HCT116 (cell line): ENCODE measurements at regions not wholly inside any gene's neighbourhood (a gene's known extent, or its start where the extent isn't known, plus 50 kb on each side); places are given as distances from the start of the nearest gene placed in this dataset.

ENCODE experiments used
- EGR1 ChIP-seq: IDR thresholded peaks from 2 replicates; pipeline ENCODE4 v1.6.1; 2012; ENCODE audit warnings: low read depth
- EZH2 ChIP-seq: fragments of 200-600 bp; sonication (generic); IDR thresholded peaks from 2 replicates; pipeline ENCODE4 v1.6.1; 2017; ENCODE audit warnings: antibody characterized with exemption, mixed run types
- EZH2phosphoT487 ChIP-seq: fragments of 200-600 bp; IDR thresholded peaks from 2 replicates; pipeline ENCODE4 v1.6.1; 2018; ENCODE audit warnings: antibody characterized with exemption, borderline replicate concordance
- FOSL1 ChIP-seq: IDR thresholded peaks from 2 replicates; pipeline ENCODE4 v1.6.1; 2012; ENCODE audit warnings: low read depth
- POLR2A ChIP-seq: IDR thresholded peaks from 2 replicates; pipeline ENCODE4 v1.7.0; 2011; ENCODE audit warnings: borderline replicate concordance; ENCODE audit not compliant: insufficient read depth, insufficient read length; ENCODE audit errors: extremely low read depth
- POLR2AphosphoS5 ChIP-seq: IDR thresholded peaks from 2 replicates; pipeline ENCODE4 v1.6.1; 2011; ENCODE audit warnings: mild to moderate bottlenecking, low read depth, low read length, moderate library complexity
- RAD21 ChIP-seq: IDR thresholded peaks from 2 replicates; pipeline ENCODE4 v1.6.1; 2012; ENCODE audit warnings: low read depth, mild to moderate bottlenecking
- ZFX ChIP-seq: fragments of 450-650 bp; IDR thresholded peaks from 2 replicates; pipeline ENCODE4 v1.6.1; 2017
- ZNF274 ChIP-seq: fragments of 200-500 bp; sonication (Bioruptor generic); IDR thresholded peaks from 2 replicates; pipeline ENCODE4 v1.6.1; 2014; ENCODE audit warnings: mild to moderate bottlenecking, low read depth, low read length, inconsistent platforms
- TF ChIP-seq, protein P1 (sequence below), 3 experiments: fragments of 200-600 bp in 1 of 3; sonication (generic) in 1 of 3; IDR thresholded peaks in 2 of 3; conservative IDR thresholded peaks in 1 of 3; 2 replicates each; pipeline ENCODE4 v1.5.1; 2012 to 2017; ENCODE audit warnings: low read depth in 2 of 3, low read length in 2 of 3, antibody characterized with exemption in 1 of 3, borderline replicate concordance in 1 of 3, control low read depth in 1 of 3, mild to moderate bottlenecking in 1 of 3, mixed read lengths in 1 of 3, mixed run types in 1 of 3, moderate library complexity in 1 of 3; ENCODE audit not compliant: insufficient read depth in 1 of 3
- TF ChIP-seq, protein P2 (sequence below): IDR thresholded peaks from 2 replicates; pipeline ENCODE4 v1.6.1; 2012; ENCODE audit warnings: low read depth
- TF ChIP-seq, protein P3 (sequence below): IDR thresholded peaks from 2 replicates; pipeline ENCODE4 v1.6.1; 2012
- TF ChIP-seq, protein P4 (sequence below): IDR thresholded peaks from 2 replicates; pipeline ENCODE4 v1.6.1; 2011; ENCODE audit warnings: mild to moderate bottlenecking, low read length, moderate library complexity; ENCODE audit not compliant: insufficient replicate concordance; ENCODE audit errors: extremely low read depth

DNA sequence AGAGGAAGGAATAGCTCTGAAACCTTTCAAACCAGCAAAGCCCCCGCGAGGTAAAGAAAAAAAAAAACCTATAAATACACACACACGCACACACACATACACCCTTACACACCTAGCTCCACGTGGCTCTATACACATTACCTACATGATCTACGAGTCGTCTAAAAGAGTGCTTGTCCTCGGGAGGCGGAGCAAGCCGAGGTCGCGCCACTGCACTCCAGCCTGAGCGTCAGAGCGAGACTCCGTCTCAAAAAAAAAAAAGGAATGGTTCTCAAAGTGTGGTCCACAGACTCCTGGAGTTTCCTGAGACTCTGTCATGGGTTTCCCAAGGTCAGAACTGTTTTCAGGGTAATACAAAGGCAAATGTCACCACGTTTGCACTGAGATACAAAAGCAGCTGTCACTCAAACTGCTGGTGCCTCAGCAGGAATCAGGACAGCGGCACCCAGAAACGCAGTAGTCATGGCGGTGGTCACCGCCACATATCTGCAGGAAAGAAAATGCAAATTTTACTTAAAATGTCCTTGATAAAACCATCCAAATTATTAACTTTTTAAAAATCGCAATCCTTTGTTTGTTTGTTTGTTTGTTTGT lies 130.0 kb upstream of the GPC1 start:
- TF ChIP-seq, protein P1, sequence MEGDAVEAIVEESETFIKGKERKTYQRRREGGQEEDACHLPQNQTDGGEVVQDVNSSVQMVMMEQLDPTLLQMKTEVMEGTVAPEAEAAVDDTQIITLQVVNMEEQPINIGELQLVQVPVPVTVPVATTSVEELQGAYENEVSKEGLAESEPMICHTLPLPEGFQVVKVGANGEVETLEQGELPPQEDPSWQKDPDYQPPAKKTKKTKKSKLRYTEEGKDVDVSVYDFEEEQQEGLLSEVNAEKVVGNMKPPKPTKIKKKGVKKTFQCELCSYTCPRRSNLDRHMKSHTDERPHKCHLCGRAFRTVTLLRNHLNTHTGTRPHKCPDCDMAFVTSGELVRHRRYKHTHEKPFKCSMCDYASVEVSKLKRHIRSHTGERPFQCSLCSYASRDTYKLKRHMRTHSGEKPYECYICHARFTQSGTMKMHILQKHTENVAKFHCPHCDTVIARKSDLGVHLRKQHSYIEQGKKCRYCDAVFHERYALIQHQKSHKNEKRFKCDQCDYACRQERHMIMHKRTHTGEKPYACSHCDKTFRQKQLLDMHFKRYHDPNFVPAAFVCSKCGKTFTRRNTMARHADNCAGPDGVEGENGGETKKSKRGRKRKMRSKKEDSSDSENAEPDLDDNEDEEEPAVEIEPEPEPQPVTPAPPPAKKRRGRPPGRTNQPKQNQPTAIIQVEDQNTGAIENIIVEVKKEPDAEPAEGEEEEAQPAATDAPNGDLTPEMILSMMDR (IDR thresholded peaks at IDR 0.05 in 2 of 3, conservative IDR thresholded peaks at IDR 0.05 in 1 of 3; ENCODE audit: borderline replicate concordance in 1 of 3, insufficient read depth in 1 of 3, low read depth in 2 of 3, low read length in 2 of 3): no peak
- TF ChIP-seq, protein P2, sequence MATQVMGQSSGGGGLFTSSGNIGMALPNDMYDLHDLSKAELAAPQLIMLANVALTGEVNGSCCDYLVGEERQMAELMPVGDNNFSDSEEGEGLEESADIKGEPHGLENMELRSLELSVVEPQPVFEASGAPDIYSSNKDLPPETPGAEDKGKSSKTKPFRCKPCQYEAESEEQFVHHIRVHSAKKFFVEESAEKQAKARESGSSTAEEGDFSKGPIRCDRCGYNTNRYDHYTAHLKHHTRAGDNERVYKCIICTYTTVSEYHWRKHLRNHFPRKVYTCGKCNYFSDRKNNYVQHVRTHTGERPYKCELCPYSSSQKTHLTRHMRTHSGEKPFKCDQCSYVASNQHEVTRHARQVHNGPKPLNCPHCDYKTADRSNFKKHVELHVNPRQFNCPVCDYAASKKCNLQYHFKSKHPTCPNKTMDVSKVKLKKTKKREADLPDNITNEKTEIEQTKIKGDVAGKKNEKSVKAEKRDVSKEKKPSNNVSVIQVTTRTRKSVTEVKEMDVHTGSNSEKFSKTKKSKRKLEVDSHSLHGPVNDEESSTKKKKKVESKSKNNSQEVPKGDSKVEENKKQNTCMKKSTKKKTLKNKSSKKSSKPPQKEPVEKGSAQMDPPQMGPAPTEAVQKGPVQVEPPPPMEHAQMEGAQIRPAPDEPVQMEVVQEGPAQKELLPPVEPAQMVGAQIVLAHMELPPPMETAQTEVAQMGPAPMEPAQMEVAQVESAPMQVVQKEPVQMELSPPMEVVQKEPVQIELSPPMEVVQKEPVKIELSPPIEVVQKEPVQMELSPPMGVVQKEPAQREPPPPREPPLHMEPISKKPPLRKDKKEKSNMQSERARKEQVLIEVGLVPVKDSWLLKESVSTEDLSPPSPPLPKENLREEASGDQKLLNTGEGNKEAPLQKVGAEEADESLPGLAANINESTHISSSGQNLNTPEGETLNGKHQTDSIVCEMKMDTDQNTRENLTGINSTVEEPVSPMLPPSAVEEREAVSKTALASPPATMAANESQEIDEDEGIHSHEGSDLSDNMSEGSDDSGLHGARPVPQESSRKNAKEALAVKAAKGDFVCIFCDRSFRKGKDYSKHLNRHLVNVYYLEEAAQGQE: no peak
- TF ChIP-seq POLR2AphosphoS5: no peak
- TF ChIP-seq FOSL1: no peak
- no peak for TF ChIP-seq POLR2A
- no peak for TF ChIP-seq EZH2phosphoT487
- no peak for TF ChIP-seq EGR1
- no peak for TF ChIP-seq RAD21
- TF ChIP-seq, protein P3, sequence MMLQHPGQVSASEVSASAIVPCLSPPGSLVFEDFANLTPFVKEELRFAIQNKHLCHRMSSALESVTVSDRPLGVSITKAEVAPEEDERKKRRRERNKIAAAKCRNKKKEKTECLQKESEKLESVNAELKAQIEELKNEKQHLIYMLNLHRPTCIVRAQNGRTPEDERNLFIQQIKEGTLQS: no peak
- TF ChIP-seq, protein P4, sequence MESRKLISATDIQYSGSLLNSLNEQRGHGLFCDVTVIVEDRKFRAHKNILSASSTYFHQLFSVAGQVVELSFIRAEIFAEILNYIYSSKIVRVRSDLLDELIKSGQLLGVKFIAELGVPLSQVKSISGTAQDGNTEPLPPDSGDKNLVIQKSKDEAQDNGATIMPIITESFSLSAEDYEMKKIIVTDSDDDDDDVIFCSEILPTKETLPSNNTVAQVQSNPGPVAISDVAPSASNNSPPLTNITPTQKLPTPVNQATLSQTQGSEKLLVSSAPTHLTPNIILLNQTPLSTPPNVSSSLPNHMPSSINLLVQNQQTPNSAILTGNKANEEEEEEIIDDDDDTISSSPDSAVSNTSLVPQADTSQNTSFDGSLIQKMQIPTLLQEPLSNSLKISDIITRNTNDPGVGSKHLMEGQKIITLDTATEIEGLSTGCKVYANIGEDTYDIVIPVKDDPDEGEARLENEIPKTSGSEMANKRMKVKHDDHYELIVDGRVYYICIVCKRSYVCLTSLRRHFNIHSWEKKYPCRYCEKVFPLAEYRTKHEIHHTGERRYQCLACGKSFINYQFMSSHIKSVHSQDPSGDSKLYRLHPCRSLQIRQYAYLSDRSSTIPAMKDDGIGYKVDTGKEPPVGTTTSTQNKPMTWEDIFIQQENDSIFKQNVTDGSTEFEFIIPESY: no peak
- TF ChIP-seq ZNF274: no peak
- TF ChIP-seq EZH2: no peak
- no peak for TF ChIP-seq ZFX
